ENCODE measurements at regions not wholly inside any gene's neighbourhood (a gene's known extent, or its start where the extent isn't known, plus 50 kb on each side); places are given as distances from the start of the nearest gene placed in this dataset.

DNA sequence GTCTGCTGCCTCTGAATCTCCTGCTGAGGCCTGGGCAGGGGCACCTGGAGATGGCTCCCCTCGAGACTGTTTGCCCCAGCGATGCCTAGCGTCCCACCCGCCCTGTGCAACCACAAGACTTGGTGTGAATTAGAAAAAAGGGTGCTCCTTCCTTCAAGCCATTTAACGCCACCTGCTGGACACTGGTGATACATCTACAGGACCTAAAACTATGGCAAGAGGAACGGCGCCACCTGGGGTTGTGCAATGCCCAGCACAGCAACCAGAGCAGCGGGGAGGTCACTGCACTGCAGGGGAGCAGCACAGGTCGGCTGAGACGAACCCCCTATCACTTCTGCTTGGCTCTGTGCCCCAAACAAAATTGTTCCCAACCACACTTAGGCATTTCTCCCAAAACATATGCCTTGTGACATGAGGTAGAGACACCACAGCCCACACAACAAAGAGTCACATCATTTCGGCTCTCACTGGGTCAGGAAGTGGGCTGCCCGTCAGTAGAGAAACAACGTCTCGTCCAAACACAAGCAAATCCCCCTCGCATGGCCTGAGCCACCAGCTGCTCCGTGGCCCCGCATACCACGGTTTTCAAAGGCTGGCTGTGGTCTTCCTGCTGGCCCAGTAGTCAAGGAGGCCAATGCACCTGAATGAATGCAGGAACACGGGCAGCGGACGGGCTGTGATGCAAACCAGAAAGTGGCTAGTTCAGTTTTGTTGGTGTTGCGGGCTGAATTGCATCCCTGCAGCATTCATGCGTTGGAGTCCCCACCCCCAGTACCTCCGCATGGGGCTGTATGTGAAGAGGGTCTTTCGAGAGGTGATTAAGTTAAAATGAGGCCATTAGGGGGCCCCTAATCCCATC, 171.9 kb downstream of the SHANK2 start:
- no peak overlapping the region for H3K4me3 ChIP-seq
- H3K36me3 ChIP-seq = no peaks in the 10 kb centered on the region
- no peaks in the 10 kb centered on the region for H3K4me1 ChIP-seq
- H3K27me3 ChIP-seq = no peaks in the 10 kb centered on the region
- intact Hi-C loops (cut with DNase I; ENCODE audit: low total_unique reads) = loop anchor here (5.0 kb wide), 1 partner anchor 263 kb away; no protein-coding TSS in a partner anchor
- no peaks in the 10 kb centered on the region for H3K9me3 ChIP-seq
- WGBS, 2 donors (ENCODE audit: low coverage in 1 of 2) = 61% methylated on average over 25 of the region's 25 CpGs; no CpG with 5 or more reads in 1 of the 2 donors
- TF ChIP-seq, protein P1, sequence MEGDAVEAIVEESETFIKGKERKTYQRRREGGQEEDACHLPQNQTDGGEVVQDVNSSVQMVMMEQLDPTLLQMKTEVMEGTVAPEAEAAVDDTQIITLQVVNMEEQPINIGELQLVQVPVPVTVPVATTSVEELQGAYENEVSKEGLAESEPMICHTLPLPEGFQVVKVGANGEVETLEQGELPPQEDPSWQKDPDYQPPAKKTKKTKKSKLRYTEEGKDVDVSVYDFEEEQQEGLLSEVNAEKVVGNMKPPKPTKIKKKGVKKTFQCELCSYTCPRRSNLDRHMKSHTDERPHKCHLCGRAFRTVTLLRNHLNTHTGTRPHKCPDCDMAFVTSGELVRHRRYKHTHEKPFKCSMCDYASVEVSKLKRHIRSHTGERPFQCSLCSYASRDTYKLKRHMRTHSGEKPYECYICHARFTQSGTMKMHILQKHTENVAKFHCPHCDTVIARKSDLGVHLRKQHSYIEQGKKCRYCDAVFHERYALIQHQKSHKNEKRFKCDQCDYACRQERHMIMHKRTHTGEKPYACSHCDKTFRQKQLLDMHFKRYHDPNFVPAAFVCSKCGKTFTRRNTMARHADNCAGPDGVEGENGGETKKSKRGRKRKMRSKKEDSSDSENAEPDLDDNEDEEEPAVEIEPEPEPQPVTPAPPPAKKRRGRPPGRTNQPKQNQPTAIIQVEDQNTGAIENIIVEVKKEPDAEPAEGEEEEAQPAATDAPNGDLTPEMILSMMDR (IDR thresholded peaks at IDR 0.05) = peak; percentile 43 to 67 (median 61)
- no peak for TF ChIP-seq POLR2A (IDR thresholded peaks at IDR 0.05)
- peak; percentile 62 for DNase-seq
- no peak overlapping the region for H3K27ac ChIP-seq
- in situ Hi-C loops (cut with MboI; ENCODE audit: low pct_ligation_motif_present in 1 of 4, low pct_unique_long_range_greater_than_20kb in 1 of 4, low sequenced_read_pairs in 3 of 4) = no loop called here

DNA sequence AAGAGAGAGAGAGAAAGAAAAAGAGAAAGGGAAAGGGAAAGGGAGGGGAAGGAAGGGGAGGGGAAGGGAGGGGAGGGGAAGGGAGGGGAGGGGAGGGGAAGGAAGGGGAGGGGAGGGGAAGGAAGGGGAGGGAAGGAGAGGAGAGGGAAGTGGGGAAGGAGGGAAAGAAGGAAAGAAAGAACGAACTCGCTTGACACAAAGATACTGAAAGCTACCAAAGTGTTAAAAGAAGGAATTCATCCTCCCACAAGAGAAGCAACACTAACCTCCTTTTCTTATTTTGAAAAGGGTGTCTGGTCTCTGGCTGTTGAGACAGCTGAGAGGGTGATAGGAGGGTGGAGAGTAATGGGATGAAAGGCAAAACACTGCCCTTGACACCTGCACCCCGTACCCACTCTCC, 172.6 kb downstream of the SHANK2 start:
- no peaks in the 10 kb centered on the region for H3K36me3 ChIP-seq
- WGBS, 2 donors (ENCODE audit: low coverage in 1 of 2) = 84 to 93% methylated on average over 2 to 3 of the region's 3 CpGs
- TF ChIP-seq EP300 (IDR thresholded peaks at IDR 0.05; ENCODE audit: low read depth) = no peak
- no peak for TF ChIP-seq POLR2A (IDR thresholded peaks at IDR 0.05)
- TF ChIP-seq, protein P1 (IDR thresholded peaks at IDR 0.05) = no peak
- TF ChIP-seq POLR2AphosphoS5 (IDR thresholded peaks at IDR 0.05) = no peak
- no peaks in the 10 kb centered on the region for H3K27me3 ChIP-seq
- no peak overlapping the region for H3K27ac ChIP-seq
- in situ Hi-C loops (cut with MboI; ENCODE audit: low pct_ligation_motif_present in 1 of 4, low pct_unique_long_range_greater_than_20kb in 1 of 4, low sequenced_read_pairs in 3 of 4) = no loop called here
- H3K9me3 ChIP-seq = no peaks in the 10 kb centered on the region
- H3K4me1 ChIP-seq = no peaks in the 10 kb centered on the region
- DNase-seq = no peak
- H3K4me3 ChIP-seq = no peak overlapping the region
- intact Hi-C loops (cut with DNase I; ENCODE audit: low total_unique reads) = loop anchor here (5.0 kb wide), 1 partner anchor 262 kb away; no protein-coding TSS in a partner anchor

DNA sequence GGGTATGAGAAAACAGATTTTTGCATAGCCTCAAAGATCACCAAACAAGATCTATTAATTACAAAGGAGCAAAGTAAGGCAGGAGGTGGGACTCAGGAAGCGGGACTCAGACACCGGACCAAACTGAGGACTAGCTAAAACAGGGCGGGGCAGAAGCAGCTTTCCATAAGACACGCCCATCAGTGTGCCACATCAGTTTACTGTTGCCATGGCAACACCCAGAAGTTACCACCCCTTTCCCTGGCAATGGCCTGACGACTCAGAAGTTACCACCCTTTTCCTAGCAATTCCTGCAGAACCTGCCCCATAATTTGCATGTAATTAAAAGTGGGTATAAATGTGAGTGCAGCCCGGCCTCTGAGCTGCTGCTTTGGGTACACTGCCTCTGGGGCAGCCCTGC, 173.9 kb downstream of the SHANK2 start:
- no peaks in the 10 kb centered on the region for H3K9me3 ChIP-seq
- WGBS, 2 donors (ENCODE audit: low coverage in 1 of 2) = 77 to 79% methylated on average over 4 to 6 of the region's 6 CpGs
- H3K27me3 ChIP-seq = no peaks in the 10 kb centered on the region
- H3K4me3 ChIP-seq = no peak overlapping the region
- no peak for TF ChIP-seq POLR2A (IDR thresholded peaks at IDR 0.05)
- TF ChIP-seq, protein P1 (IDR thresholded peaks at IDR 0.05) = no peak
- no peak for TF ChIP-seq EP300 (IDR thresholded peaks at IDR 0.05; ENCODE audit: low read depth)
- TF ChIP-seq POLR2AphosphoS5 (IDR thresholded peaks at IDR 0.05) = no peak
- no peak for DNase-seq
- H3K36me3 ChIP-seq = no peaks in the 10 kb centered on the region
- no peaks in the 10 kb centered on the region for H3K4me1 ChIP-seq
- intact Hi-C loops (cut with DNase I; ENCODE audit: low total_unique reads) = no loop called here
- in situ Hi-C loops (cut with MboI; ENCODE audit: low pct_ligation_motif_present in 1 of 4, low pct_unique_long_range_greater_than_20kb in 1 of 4, low sequenced_read_pairs in 3 of 4) = no loop called here
- H3K27ac ChIP-seq = no peak overlapping the region

DNA sequence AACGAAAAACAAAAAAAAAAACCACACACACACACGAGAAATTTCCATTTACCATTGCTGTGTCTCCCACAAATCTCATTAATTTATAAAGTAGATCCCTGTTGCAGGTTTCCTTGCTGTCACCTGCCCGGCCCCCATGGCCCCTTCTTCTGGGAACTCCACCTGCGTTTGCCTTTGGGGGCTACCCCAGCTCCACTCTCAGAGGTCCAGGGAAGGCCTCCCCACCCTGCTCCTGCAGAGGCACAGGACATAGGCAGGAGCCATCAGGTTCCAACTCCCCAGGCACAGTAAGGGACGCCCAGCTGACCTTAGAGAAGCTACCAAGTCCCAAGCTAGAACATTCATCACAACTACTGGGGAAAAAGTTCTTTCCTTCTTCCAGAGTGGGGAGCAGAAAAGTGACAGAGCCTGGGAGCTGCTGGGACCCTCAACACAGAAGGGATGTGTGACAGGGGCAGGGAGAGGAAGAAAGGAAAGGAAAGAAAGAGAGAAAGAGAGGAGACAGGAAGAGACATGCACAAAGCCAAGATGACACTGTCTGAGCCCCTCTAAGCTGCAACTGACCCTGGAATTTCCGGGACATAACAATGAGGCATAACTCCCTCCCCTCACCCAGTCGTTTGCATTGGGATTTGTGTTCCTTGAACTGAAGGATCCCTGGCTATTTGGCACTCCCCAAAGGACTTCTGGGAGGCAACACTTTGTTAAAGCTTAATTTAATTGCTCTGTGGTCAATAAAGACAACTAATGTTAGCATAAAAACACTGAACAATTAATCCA, 175.7 kb downstream of the SHANK2 start:
- intact Hi-C loops (cut with DNase I; ENCODE audit: low total_unique reads) (no loop called here), in situ Hi-C loops (cut with MboI; ENCODE audit: low pct_ligation_motif_present in 1 of 4, low pct_unique_long_range_greater_than_20kb in 1 of 4, low sequenced_read_pairs in 3 of 4) (no loop called here)
- DNase-seq = no peak
- no peaks in the 10 kb centered on the region for H3K4me1 ChIP-seq
- H3K27ac ChIP-seq = no peak overlapping the region
- no peaks in the 10 kb centered on the region for H3K9me3 ChIP-seq
- no peaks in the 10 kb centered on the region for H3K27me3 ChIP-seq
- 66 to 79% methylated on average over 2 to 7 of the region's 7 CpGs for WGBS, 2 donors (ENCODE audit: low coverage in 1 of 2)
- H3K4me3 ChIP-seq = no peak overlapping the region
- no peaks in the 10 kb centered on the region for H3K36me3 ChIP-seq
- no peak for TF ChIP-seq POLR2AphosphoS5 (IDR thresholded peaks at IDR 0.05)
- TF ChIP-seq, protein P1 (IDR thresholded peaks at IDR 0.05) = no peak
- no peak for TF ChIP-seq POLR2A (IDR thresholded peaks at IDR 0.05)
- no peak for TF ChIP-seq EP300 (IDR thresholded peaks at IDR 0.05; ENCODE audit: low read depth)

All from transverse colon (tissue), 4 donors.